Trophoblast cell (in vitro differentiated cells and primary cell): ENCODE measurements at regions not wholly inside any gene's neighbourhood (a gene's known extent, or its start where the extent isn't known, plus 50 kb on each side); places are given as distances from the start of the nearest gene placed in this dataset.

Source experiments
- DNase-seq, 2 donors: peaks; one replicate each; pipeline ENCODE4 v3.0.0-alpha.2; 2016
- H2AFZ ChIP-seq: 2 replicates; pipeline ENCODE4 v1.6.1; 2013; ENCODE audit warnings: low read length, moderate library complexity, mild to moderate bottlenecking; ENCODE audit not compliant: insufficient read depth, poor library complexity
- H2AK5ac ChIP-seq: 2 replicates; pipeline ENCODE4 v1.6.1; 2013; ENCODE audit warnings: mild to moderate bottlenecking, low read length
- H2BK120ac ChIP-seq: 2 replicates; pipeline ENCODE4 v1.6.1; 2013; ENCODE audit warnings: low read length, mild to moderate bottlenecking, moderate library complexity; ENCODE audit not compliant: insufficient read depth, poor library complexity
- H2BK12ac ChIP-seq: 2 replicates; pipeline ENCODE4 v1.6.1; 2013; ENCODE audit warnings: mild to moderate bottlenecking, low read length, moderate library complexity
- H2BK5ac ChIP-seq: 2 replicates; pipeline ENCODE4 v1.6.1; 2013; ENCODE audit warnings: low read length, low read depth, moderate library complexity, mild to moderate bottlenecking; ENCODE audit not compliant: poor library complexity
- H3K14ac ChIP-seq: 2 replicates; pipeline ENCODE4 v1.6.1; 2013; ENCODE audit warnings: mild to moderate bottlenecking, low read length
- H3K18ac ChIP-seq: 2 replicates; pipeline ENCODE4 v1.6.1; 2013; ENCODE audit warnings: mild to moderate bottlenecking, low read length
- H3K23ac ChIP-seq: 2 replicates; pipeline ENCODE4 v1.6.1; 2013; ENCODE audit warnings: low read length
- H3K27ac ChIP-seq: 2 replicates; pipeline ENCODE4 v1.5.1; 2013; ENCODE audit warnings: low read depth, mild to moderate bottlenecking, inconsistent platforms, low read length, moderate library complexity
- H3K27me3 ChIP-seq: 2 replicates; pipeline ENCODE4 v1.6.1; 2013; ENCODE audit warnings: inconsistent platforms, mild to moderate bottlenecking, low read length, moderate library complexity; ENCODE audit not compliant: insufficient read depth
- H3K36me3 ChIP-seq, 2 experiments: 1 replicate in 1 of 2; 2 replicates in 1 of 2; pipeline ENCODE4 v1.6.1; 2013; ENCODE audit warnings: low read length in 2 of 2, mild to moderate bottlenecking in 2 of 2, moderate library complexity in 1 of 2; ENCODE audit not compliant: insufficient read depth in 2 of 2, control insufficient read depth in 1 of 2
- H3K4ac ChIP-seq: 2 replicates; pipeline ENCODE4 v1.6.1; 2013; ENCODE audit warnings: low read depth, mild to moderate bottlenecking, low read length, moderate library complexity
- H3K4me1 ChIP-seq, 2 experiments: 1 replicate in 1 of 2; 2 replicates in 1 of 2; pipeline ENCODE4 v1.6.1; 2013; ENCODE audit warnings: low read length in 2 of 2, mild to moderate bottlenecking in 2 of 2, moderate library complexity in 1 of 2; ENCODE audit not compliant: insufficient read depth in 2 of 2, control insufficient read depth in 1 of 2
- H3K4me2 ChIP-seq: 2 replicates; pipeline ENCODE4 v1.6.1; 2013; ENCODE audit warnings: inconsistent platforms, mild to moderate bottlenecking, low read length, moderate library complexity
- H3K4me3 ChIP-seq: 2 replicates; pipeline ENCODE4 v1.5.1; 2013; ENCODE audit warnings: mild to moderate bottlenecking, low read depth, low read length, inconsistent platforms
- H3K79me1 ChIP-seq: one replicate; pipeline ENCODE4 v1.6.1; 2013; ENCODE audit warnings: low read length
- H3K79me2 ChIP-seq: 2 replicates; pipeline ENCODE4 v1.6.1; 2013; ENCODE audit warnings: low read length, mild to moderate bottlenecking; ENCODE audit not compliant: control insufficient read depth, insufficient read depth, poor library complexity
- H3K9ac ChIP-seq: 2 replicates; pipeline ENCODE4 v1.6.1; 2013; ENCODE audit warnings: mild to moderate bottlenecking, low read length
- H3K9me3 ChIP-seq: 2 replicates; pipeline ENCODE4 v1.6.1; 2013; ENCODE audit warnings: low read depth, mild to moderate bottlenecking, control low read depth, inconsistent platforms, low read length; ENCODE audit not compliant: insufficient read depth
- H4K12ac ChIP-seq: 2 replicates; pipeline ENCODE4 v1.6.1; 2013; ENCODE audit warnings: low read depth, mild to moderate bottlenecking, low read length, moderate library complexity
- H4K8ac ChIP-seq: 2 replicates; pipeline ENCODE4 v1.6.1; 2013; ENCODE audit warnings: low read depth, mild to moderate bottlenecking, low read length, moderate library complexity
- H4K91ac ChIP-seq: one replicate; pipeline ENCODE4 v1.6.1; 2013; ENCODE audit warnings: low read depth, mild to moderate bottlenecking, low read length, moderate library complexity
- WGBS: extraction: QIAGEN DNeasy Blood & Tissue Kit; methylation state at CpG from one replicate; pipeline ENCODE4 v1.1.7; 2013; ENCODE audit warnings: missing lambda C conversion rate; ENCODE audit not compliant: insufficient read length, insufficient coverage; ENCODE audit errors: extremely low coverage; 5-methylcytosine and 5-hydroxymethylcytosine counted together

DNA sequence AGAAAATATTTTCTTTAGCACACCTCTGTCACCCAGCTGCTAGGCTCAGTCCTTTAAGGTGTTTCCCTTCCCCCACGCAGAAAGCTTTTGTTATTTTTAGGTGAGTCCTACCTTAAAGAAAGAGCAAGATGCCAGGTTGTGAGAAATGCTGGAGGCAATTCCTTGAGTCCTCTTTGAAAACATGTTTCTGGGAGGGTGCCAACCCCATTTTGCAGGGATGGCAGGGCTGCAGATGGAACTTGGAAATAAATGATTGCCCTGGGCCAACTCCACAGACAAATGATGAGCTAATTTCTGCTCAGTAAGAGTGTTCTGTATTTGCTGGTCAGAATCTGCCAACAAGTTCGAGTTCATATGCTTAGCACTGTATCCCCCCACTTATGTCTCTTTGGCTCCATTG is 119.2 kb upstream of the RAB3GAP2 start:
- Histone ChIP-seq H2AFZ (no peak overlapping the region), H3K27ac (no peak overlapping the region), H4K91ac (no peak overlapping the region), H3K27me3 (no peaks in the 10 kb centered on the region), H3K4me3 (no peak overlapping the region), H3K9me3 (no peaks in the 10 kb centered on the region), H3K14ac (no peak overlapping the region), H2AK5ac (no peak overlapping the region), H3K79me2 (no peaks in the 10 kb centered on the region), H3K4me2 (no peak overlapping the region), H4K8ac (no peak overlapping the region), H3K18ac (no peak overlapping the region), H3K4me1 (no peaks in the 10 kb centered on the region), H2BK12ac (no peak overlapping the region), H2BK5ac (no peak overlapping the region), H3K36me3 (no peaks in the 10 kb centered on the region), H2BK120ac (no peak overlapping the region), H3K79me1 (no peaks in the 10 kb centered on the region), H3K9ac (no peak overlapping the region), H3K23ac (no peak overlapping the region), H3K4ac (no peak overlapping the region), H4K12ac (no peak overlapping the region)
- DNase-seq = no peak
- no CpG with 5 or more reads among the region's 2 CpGs for WGBS

DNA sequence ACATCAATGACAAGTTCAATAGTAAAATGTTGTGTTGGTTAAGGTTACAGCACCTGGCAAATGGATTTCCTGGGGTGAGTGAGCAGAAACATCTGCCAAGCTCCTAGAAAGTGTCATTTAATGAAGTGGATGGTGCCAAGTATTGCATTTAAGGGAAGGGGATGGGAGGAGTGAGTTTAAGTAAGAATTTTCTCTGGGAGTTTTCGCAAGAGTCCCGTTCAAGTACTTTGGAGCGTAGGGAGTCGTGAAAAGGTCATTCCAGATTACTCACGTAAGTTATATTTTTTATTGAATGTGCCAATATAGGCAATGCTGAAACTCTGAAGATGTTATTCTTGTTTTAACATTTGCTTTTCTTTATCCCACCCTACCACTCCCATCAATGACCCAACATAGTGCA is 117.4 kb upstream of the RAB3GAP2 start:
- H4K12ac ChIP-seq = no peak overlapping the region
- no peak for DNase-seq
- H3K27ac ChIP-seq = no peak overlapping the region
- no peak overlapping the region for H2AK5ac ChIP-seq
- no peak overlapping the region for H4K91ac ChIP-seq
- H3K9me3 ChIP-seq = no peaks in the 10 kb centered on the region
- H3K14ac ChIP-seq = no peak overlapping the region
- H3K9ac ChIP-seq = no peak overlapping the region
- H3K79me1 ChIP-seq = no peaks in the 10 kb centered on the region
- no peaks in the 10 kb centered on the region for H3K36me3 ChIP-seq
- H3K18ac ChIP-seq = no peak overlapping the region
- H2BK5ac ChIP-seq = no peak overlapping the region
- H4K8ac ChIP-seq = no peak overlapping the region
- WGBS = no CpG with 5 or more reads among the region's 5 CpGs
- H3K4me2 ChIP-seq = no peak overlapping the region
- H3K79me2 ChIP-seq = no peaks in the 10 kb centered on the region
- H2BK12ac ChIP-seq = no peak overlapping the region
- H3K27me3 ChIP-seq = no peaks in the 10 kb centered on the region
- no peak overlapping the region for H2AFZ ChIP-seq
- H3K23ac ChIP-seq = no peak overlapping the region
- H3K4ac ChIP-seq = no peak overlapping the region
- H2BK120ac ChIP-seq = no peak overlapping the region
- no peak overlapping the region for H3K4me3 ChIP-seq
- H3K4me1 ChIP-seq = no peaks in the 10 kb centered on the region

DNA sequence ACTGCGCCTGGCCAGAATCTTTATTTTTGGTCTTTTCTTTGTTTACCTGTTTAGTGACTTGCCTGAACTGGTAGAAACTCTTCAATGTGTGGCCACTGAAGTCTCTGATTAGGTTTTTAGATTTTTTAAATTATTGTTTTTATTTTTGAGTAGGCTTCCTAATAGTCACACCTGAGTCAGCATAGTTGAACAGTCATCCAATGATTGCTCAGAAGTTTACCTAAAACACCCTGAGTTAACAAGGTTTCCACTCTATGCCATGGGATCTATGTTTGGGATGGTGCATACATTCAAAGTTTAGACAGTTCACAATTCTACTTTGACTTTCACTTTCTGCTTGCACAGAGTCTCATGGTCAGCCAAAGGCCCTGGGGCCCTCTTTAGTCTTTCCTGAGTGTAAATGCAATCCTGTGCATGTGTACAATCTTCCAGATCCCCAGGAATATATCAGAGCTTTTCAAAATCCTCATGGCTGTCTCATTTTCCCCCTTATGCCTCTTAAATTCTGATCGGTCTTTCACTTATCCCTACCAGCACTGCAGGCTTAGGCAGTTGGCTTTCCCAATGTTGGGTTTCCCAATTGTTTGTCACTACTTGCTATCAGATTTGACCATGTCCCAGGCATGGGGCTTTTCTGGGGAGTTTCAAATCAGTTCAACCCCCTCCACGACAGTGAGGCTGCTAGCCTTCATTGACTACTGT is 114.4 kb upstream of the RAB3GAP2 start:
- H2AFZ ChIP-seq = no peak overlapping the region
- no peak overlapping the region for H3K14ac ChIP-seq
- H2BK120ac ChIP-seq = no peak overlapping the region
- no peak overlapping the region for H2AK5ac ChIP-seq
- H3K79me1 ChIP-seq = no peaks in the 10 kb centered on the region
- H3K4ac ChIP-seq = no peak overlapping the region
- no peak overlapping the region for H2BK5ac ChIP-seq
- H3K36me3 ChIP-seq = no peaks in the 10 kb centered on the region
- no peak overlapping the region for H4K12ac ChIP-seq
- no peak overlapping the region for H3K4me3 ChIP-seq
- no peak overlapping the region for H3K4me2 ChIP-seq
- H3K23ac ChIP-seq = no peak overlapping the region
- H3K4me1 ChIP-seq = no peaks in the 10 kb centered on the region
- WGBS = no CpG with 5 or more reads among the region's 3 CpGs
- no peak overlapping the region for H3K18ac ChIP-seq
- H3K27me3 ChIP-seq = no peaks in the 10 kb centered on the region
- H4K91ac ChIP-seq = no peak overlapping the region
- no peak overlapping the region for H3K27ac ChIP-seq
- H3K9me3 ChIP-seq = no peaks in the 10 kb centered on the region
- no peak overlapping the region for H3K9ac ChIP-seq
- H2BK12ac ChIP-seq = no peak overlapping the region
- DNase-seq = peak; percentile 66 to 76
- no peaks in the 10 kb centered on the region for H3K79me2 ChIP-seq
- no peak overlapping the region for H4K8ac ChIP-seq

DNA sequence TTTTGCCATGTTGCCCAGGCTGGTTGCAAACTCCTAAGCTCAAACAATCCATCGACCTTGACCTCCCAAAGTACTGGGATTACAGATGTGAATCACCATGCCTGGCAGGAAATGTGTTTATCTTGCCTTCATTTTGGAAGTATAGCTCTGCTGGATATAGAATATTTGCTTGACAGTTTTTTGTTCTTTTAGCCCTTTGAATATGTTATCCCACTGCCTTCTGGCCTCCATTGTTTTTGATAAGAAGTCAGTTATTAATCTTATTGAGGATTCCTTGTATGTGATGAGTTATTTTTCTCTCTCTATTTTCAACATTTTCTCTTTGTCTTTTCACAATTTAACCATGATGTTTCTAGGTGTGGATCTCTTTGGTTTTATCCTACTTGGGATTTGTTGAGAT is 112.9 kb upstream of the RAB3GAP2 start:
- H3K36me3 ChIP-seq = no peaks in the 10 kb centered on the region
- H2AK5ac ChIP-seq = no peak overlapping the region
- no CpG with 5 or more reads among the region's 1 CpG for WGBS
- H2BK120ac ChIP-seq = no peak overlapping the region
- no peaks in the 10 kb centered on the region for H3K27me3 ChIP-seq
- peaks cover 0 to 2% of the 10 kb centered on the region in 2 experiments for H3K4me1 ChIP-seq
- no peak overlapping the region for H2AFZ ChIP-seq
- no peak for DNase-seq
- no peak overlapping the region for H3K4me2 ChIP-seq
- no peak overlapping the region for H2BK5ac ChIP-seq
- H2BK12ac ChIP-seq = no peak overlapping the region
- H3K4ac ChIP-seq = no peak overlapping the region
- no peaks in the 10 kb centered on the region for H3K79me2 ChIP-seq
- H3K4me3 ChIP-seq = no peak overlapping the region
- no peak overlapping the region for H3K27ac ChIP-seq
- H4K8ac ChIP-seq = no peak overlapping the region
- no peak overlapping the region for H3K18ac ChIP-seq
- no peaks in the 10 kb centered on the region for H3K79me1 ChIP-seq
- H3K9ac ChIP-seq = no peak overlapping the region
- no peaks in the 10 kb centered on the region for H3K9me3 ChIP-seq
- no peak overlapping the region for H4K12ac ChIP-seq
- H3K14ac ChIP-seq = no peak overlapping the region
- no peak overlapping the region for H3K23ac ChIP-seq
- H4K91ac ChIP-seq = no peak overlapping the region
